ENCODE measurements at regions not wholly inside any gene's neighbourhood (a gene's known extent, or its start where the extent isn't known, plus 50 kb on each side); places are given as distances from the start of the nearest gene placed in this dataset.

GRCh38 chr10:125340903-125341302 is 180.5 kb upstream of the CTBP2 start:
- TF ChIP-seq CTCF (IDR thresholded peaks at IDR 0.05; ENCODE audit: control extremely low read depth, extremely low read depth, low read depth, missing control alignments) = no peak
- ChIA-PET CTCF (interaction anchor here (1.4 kb wide), 1 partner anchor 13 kb away, joined by 4 read pairs; no protein-coding TSS in a partner anchor), POLR2A (no interaction called here)
- no peak for DNase-seq (ENCODE audit: extremely low spot score)

- no peak for TF ChIP-seq CTCF (IDR thresholded peaks at IDR 0.05; ENCODE audit: control extremely low read depth, extremely low read depth, low read depth, missing control alignments)
- CTCF ChIA-PET = no interaction called here
- POLR2A ChIA-PET = no interaction called here
- no peak for DNase-seq (ENCODE audit: extremely low spot score)
Observed at GRCh38 chr10:125337510-125337909, 177.1 kb upstream of the CTBP2 start.

GRCh38 chr10:125334545-125334944 is 174.2 kb upstream of the CTBP2 start:
- POLR2A ChIA-PET = no interaction called here
- CTCF ChIA-PET = interaction anchor here (4.5 kb wide), 1 partner anchor 9 kb away, joined by 16 read pairs; no protein-coding TSS in a partner anchor
- DNase-seq (ENCODE audit: extremely low spot score) = no peak
- no peak for TF ChIP-seq CTCF (IDR thresholded peaks at IDR 0.05; ENCODE audit: control extremely low read depth, extremely low read depth, low read depth, missing control alignments)

- TF ChIP-seq CTCF (IDR thresholded peaks at IDR 0.05; ENCODE audit: control extremely low read depth, extremely low read depth, low read depth, missing control alignments) = no peak
- ChIA-PET CTCF (interaction anchor here (4.5 kb wide), 1 partner anchor 9 kb away, joined by 16 read pairs; no protein-coding TSS in a partner anchor), POLR2A (no interaction called here)
- DNase-seq (ENCODE audit: extremely low spot score) = no peak
Observed at GRCh38 chr10:125333769-125334168, 173.4 kb upstream of the CTBP2 start.

- DNase-seq (ENCODE audit: extremely low spot score) = no peak
- no peak for TF ChIP-seq CTCF (IDR thresholded peaks at IDR 0.05; ENCODE audit: control extremely low read depth, extremely low read depth, low read depth, missing control alignments)
- ChIA-PET CTCF (interaction anchor here (4.5 kb wide), 1 partner anchor 10 kb away, joined by 16 read pairs; no protein-coding TSS in a partner anchor), POLR2A (interaction anchor here (0.5 kb wide), 1 partner anchor 353 kb away, joined by 3 read pairs; no protein-coding TSS in a partner anchor)
Observed at GRCh38 chr10:125333209-125333591, 172.8 kb upstream of the CTBP2 start.

- no peak for TF ChIP-seq CTCF (IDR thresholded peaks at IDR 0.05; ENCODE audit: control extremely low read depth, extremely low read depth, low read depth, missing control alignments)
- POLR2A ChIA-PET = interaction anchor here (0.5 kb wide), 1 partner anchor 353 kb away, joined by 3 read pairs; no protein-coding TSS in a partner anchor
Observed at GRCh38 chr10:125332548-125333208, 172.3 kb upstream of the CTBP2 start.

More at GRCh38 chr10:125332548-125333208, 172.3 kb upstream of the CTBP2 start:
- CTCF ChIA-PET = interaction anchor here (4.5 kb wide), 1 partner anchor 10 kb away, joined by 16 read pairs; no protein-coding TSS in a partner anchor
- no peak for DNase-seq (ENCODE audit: extremely low spot score)

Measured in GM10248 (cell line).